ENCODE measurements at regions not wholly inside any gene's neighbourhood (a gene's known extent, or its start where the extent isn't known, plus 50 kb on each side); places are given as distances from the start of the nearest gene placed in this dataset.

DNA sequence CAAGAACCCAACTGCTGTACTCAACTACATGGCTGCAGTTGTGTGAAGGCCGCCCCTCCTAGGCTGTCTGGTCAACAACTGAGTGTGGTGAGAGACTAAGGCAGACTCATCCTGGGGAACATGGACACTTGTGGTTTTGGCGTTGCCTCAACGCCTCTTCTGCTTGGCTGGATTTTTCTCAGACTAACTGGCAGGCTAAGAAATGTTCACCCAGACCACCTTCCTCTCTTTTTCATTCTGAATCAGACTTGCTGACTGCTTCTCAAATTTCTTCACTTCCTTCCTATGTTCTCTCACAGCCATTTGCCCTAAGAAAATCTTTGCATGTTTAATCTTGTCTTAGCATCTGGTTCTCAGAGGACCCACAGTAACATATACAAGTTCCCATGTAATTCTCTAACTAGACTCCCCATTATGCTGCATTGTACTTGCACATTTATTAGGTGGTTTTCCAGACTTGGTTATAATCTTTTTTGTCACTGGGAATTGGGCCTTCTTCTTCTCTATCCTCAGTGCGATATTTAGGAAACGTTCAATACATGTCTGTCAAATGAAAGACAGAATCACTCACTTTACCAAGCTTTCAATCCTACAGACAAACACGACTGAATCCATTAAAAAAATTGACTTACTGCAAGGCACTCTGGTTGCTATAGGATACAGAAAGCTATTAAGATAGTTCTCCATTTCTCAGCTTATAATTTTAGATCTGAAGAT is 327.6 kb downstream of the CCER1 start:
- no peaks in the 10 kb centered on the region for H3K4me1 ChIP-seq
- H3K27me3 ChIP-seq = no peaks in the 10 kb centered on the region
- intact Hi-C loops (cut with DNase I) = no loop called here
- no peak for DNase-seq (ENCODE audit: extremely low spot score in 2 of 2)
- H3K36me3 ChIP-seq = no peaks in the 10 kb centered on the region
- no peaks in the 10 kb centered on the region for H3K9me3 ChIP-seq
- no peak overlapping the region for H3K4me3 ChIP-seq
- TF ChIP-seq, protein P1, sequence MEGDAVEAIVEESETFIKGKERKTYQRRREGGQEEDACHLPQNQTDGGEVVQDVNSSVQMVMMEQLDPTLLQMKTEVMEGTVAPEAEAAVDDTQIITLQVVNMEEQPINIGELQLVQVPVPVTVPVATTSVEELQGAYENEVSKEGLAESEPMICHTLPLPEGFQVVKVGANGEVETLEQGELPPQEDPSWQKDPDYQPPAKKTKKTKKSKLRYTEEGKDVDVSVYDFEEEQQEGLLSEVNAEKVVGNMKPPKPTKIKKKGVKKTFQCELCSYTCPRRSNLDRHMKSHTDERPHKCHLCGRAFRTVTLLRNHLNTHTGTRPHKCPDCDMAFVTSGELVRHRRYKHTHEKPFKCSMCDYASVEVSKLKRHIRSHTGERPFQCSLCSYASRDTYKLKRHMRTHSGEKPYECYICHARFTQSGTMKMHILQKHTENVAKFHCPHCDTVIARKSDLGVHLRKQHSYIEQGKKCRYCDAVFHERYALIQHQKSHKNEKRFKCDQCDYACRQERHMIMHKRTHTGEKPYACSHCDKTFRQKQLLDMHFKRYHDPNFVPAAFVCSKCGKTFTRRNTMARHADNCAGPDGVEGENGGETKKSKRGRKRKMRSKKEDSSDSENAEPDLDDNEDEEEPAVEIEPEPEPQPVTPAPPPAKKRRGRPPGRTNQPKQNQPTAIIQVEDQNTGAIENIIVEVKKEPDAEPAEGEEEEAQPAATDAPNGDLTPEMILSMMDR (IDR thresholded peaks at IDR 0.05) = no peak
- TF ChIP-seq POLR2A (IDR thresholded peaks at IDR 0.05) = no peak
- no peak for TF ChIP-seq POLR2AphosphoS5 (IDR thresholded peaks at IDR 0.05; ENCODE audit: insufficient read depth in 1 of 2, low read depth in 1 of 2)
- H3K27ac ChIP-seq = no peak overlapping the region

DNA sequence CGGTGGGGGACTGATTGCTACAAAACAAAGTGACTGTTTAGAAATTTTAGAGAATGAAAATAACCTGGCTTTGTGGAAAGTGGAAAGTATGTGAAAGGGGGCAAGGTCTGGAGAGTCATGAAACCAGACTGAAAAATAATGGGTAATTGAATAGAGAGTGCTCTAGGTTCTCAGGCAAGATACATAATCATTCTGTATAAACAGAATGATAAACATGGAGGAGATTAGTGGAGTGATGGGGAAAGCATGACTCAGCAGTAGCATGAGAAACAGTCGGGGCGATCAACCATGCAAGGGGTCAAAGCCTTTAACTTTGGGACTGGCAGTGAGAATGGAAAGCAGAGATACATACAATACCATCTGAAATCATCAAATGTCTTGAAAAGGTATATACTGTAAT is 332.5 kb downstream of the CCER1 start:
- Histone ChIP-seq H3K4me3 (no peak overlapping the region), H3K27me3 (no peaks in the 10 kb centered on the region), H3K27ac (no peak overlapping the region), H3K9me3 (no peaks in the 10 kb centered on the region), H3K4me1 (no peaks in the 10 kb centered on the region), H3K36me3 (no peaks in the 10 kb centered on the region)
- TF ChIP-seq POLR2A (IDR thresholded peaks at IDR 0.05) = no peak
- no peak for TF ChIP-seq POLR2AphosphoS5 (IDR thresholded peaks at IDR 0.05; ENCODE audit: insufficient read depth in 1 of 2, low read depth in 1 of 2)
- TF ChIP-seq, protein P1 (IDR thresholded peaks at IDR 0.05) = no peak
- DNase-seq (ENCODE audit: extremely low spot score in 2 of 2) = no peak
- intact Hi-C loops (cut with DNase I) = no loop called here

DNA sequence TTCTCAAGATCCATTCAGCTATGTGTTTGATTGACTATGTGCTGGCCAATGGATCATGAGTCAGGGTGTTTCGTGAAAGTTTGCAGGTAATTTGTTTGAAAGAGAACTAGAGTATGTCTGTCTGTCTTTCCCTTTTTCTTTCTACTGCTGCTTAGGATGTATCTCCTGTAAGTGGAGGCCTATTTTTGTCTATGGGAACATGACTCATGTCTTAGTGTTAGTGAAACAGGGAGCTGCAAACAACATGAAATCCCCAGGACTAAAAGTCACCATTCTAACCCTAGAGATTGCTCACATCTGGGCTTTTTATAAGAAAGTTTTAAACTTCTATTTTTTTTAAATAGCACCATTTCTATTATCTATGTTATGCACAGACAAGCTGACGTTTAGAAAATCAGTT is 333.0 kb downstream of the CCER1 start:
- Histone ChIP-seq H3K27me3 (no peaks in the 10 kb centered on the region), H3K36me3 (no peaks in the 10 kb centered on the region), H3K4me3 (no peak overlapping the region), H3K9me3 (no peaks in the 10 kb centered on the region), H3K27ac (no peak overlapping the region), H3K4me1 (no peaks in the 10 kb centered on the region)
- intact Hi-C loops (cut with DNase I) = no loop called here
- no peak for TF ChIP-seq POLR2A (IDR thresholded peaks at IDR 0.05)
- TF ChIP-seq POLR2AphosphoS5 (IDR thresholded peaks at IDR 0.05; ENCODE audit: insufficient read depth in 1 of 2, low read depth in 1 of 2) = no peak
- TF ChIP-seq, protein P1 (IDR thresholded peaks at IDR 0.05) = no peak
- DNase-seq (ENCODE audit: extremely low spot score in 2 of 2) = no peak

DNA sequence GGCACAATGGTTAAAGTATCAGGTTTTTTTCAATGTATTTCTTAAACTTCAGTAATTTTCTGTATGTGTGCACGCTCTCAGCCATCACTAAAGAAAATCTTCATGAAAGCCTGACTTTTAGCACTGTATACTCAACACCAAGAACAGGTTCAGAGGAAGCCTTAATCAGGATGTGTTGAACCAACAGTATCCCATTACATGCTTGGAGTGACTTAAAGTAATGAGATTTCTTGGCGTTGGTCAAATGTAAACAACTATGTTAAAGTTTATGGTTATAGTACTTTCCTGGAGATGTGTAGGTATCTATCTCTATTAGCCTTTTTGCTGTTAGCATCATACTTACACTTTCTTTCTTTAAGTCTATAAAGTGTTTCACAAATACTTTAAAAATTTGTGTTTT is 335.0 kb downstream of the CCER1 start:
- H3K4me3 ChIP-seq = no peak overlapping the region
- H3K36me3 ChIP-seq = no peaks in the 10 kb centered on the region
- intact Hi-C loops (cut with DNase I) = no loop called here
- TF ChIP-seq POLR2A (IDR thresholded peaks at IDR 0.05) = no peak
- TF ChIP-seq, protein P1 (IDR thresholded peaks at IDR 0.05) = no peak
- no peak for TF ChIP-seq POLR2AphosphoS5 (IDR thresholded peaks at IDR 0.05; ENCODE audit: insufficient read depth in 1 of 2, low read depth in 1 of 2)
- no peak for DNase-seq (ENCODE audit: extremely low spot score in 2 of 2)
- H3K9me3 ChIP-seq = no peaks in the 10 kb centered on the region
- no peaks in the 10 kb centered on the region for H3K27me3 ChIP-seq
- H3K4me1 ChIP-seq = no peaks in the 10 kb centered on the region
- no peak overlapping the region for H3K27ac ChIP-seq

DNA sequence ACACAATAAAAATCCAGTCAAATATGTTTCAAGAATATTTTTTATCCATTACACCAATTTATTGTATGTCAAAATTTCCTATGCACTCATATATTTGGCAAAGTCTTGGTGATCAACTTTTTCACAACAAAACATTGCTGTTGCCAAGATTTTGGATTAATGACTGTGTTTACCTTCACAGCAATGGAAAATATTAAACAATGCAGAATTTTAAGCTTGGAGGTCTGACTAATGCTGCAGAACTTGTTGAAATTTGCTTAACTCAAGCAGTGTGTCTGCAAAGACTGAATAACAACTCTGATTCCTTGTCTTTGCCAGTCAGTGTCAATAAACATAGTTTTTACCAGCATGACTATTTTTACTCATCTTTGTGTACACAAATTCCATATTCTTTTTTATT is 336.4 kb downstream of the CCER1 start:
- TF ChIP-seq, protein P1 (IDR thresholded peaks at IDR 0.05) = no peak
- TF ChIP-seq POLR2A (IDR thresholded peaks at IDR 0.05) = no peak
- TF ChIP-seq POLR2AphosphoS5 (IDR thresholded peaks at IDR 0.05; ENCODE audit: insufficient read depth in 1 of 2, low read depth in 1 of 2) = no peak
- Histone ChIP-seq H3K4me1 (no peaks in the 10 kb centered on the region), H3K9me3 (no peaks in the 10 kb centered on the region), H3K36me3 (no peaks in the 10 kb centered on the region), H3K27ac (no peak overlapping the region), H3K27me3 (no peaks in the 10 kb centered on the region), H3K4me3 (no peak overlapping the region)
- DNase-seq (ENCODE audit: extremely low spot score in 2 of 2) = no peak
- intact Hi-C loops (cut with DNase I) = no loop called here

Measured in vagina (tissue), 2 donors.